Ishikawa (cell line): ENCODE measurements at regions not wholly inside any gene's neighbourhood (a gene's known extent, or its start where the extent isn't known, plus 50 kb on each side); places are given as distances from the start of the nearest gene placed in this dataset.

Source experiments
- CREB1 ChIP-seq: IDR thresholded peaks from 2 replicates; pipeline ENCODE4 v1.6.1; 2012; ENCODE audit warnings: low read depth
- EGR1 ChIP-seq: IDR thresholded peaks from 2 replicates; pipeline ENCODE4 v1.6.1; 2012
- EP300 ChIP-seq: IDR thresholded peaks from 2 replicates; pipeline ENCODE4 v1.6.1; 2012; ENCODE audit warnings: borderline replicate concordance
- FOXM1 ChIP-seq: IDR thresholded peaks from 2 replicates; pipeline ENCODE4 v1.6.1; 2012; ENCODE audit warnings: low read depth, borderline replicate concordance
- NFIC ChIP-seq: IDR thresholded peaks from 2 replicates; pipeline ENCODE4 v1.6.1; 2012
- RAD21 ChIP-seq: IDR thresholded peaks from 2 replicates; pipeline ENCODE4 v1.6.1; 2012; ENCODE audit warnings: low read depth
- TAF1 ChIP-seq: IDR thresholded peaks from 2 replicates; pipeline ENCODE4 v1.6.1; 2012; ENCODE audit warnings: low read depth, mild to moderate bottlenecking
- TCF12 ChIP-seq: IDR thresholded peaks from 2 replicates; pipeline ENCODE4 v1.6.1; 2012; ENCODE audit warnings: low read depth
- YY1 ChIP-seq: IDR thresholded peaks from 2 replicates; pipeline ENCODE4 v1.6.1; 2012; ENCODE audit warnings: low read depth
- TF ChIP-seq, protein P1 (sequence below): IDR thresholded peaks from 2 replicates; pipeline ENCODE4 v1.6.1; 2012; ENCODE audit warnings: low read depth, mild to moderate bottlenecking
- TF ChIP-seq, protein P2 (sequence below): IDR thresholded peaks from 2 replicates; pipeline ENCODE4 v1.6.1; 2012
- TF ChIP-seq, protein P3 (sequence below): IDR thresholded peaks from 2 replicates; pipeline ENCODE4 v1.6.1; 2012

DNA sequence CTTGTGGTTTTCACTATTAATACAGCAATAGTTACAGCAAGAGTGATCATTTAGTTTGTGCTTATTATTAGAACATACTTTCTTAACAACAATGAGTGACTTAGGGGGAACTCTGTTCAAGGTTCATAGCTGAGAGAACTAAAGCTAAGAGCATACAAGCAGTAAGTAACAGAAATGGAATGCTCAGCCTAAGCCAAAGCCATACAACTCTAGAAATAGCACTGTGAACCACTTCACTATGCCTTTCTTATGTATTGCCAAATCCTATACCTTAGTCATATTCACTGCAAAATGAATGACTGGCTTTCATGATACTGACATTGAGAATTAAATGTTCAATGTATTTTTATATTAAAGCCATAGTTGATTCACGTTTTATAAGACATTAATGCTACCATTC is 599.7 kb upstream of the SLITRK1 start:
- TF ChIP-seq, protein P1, sequence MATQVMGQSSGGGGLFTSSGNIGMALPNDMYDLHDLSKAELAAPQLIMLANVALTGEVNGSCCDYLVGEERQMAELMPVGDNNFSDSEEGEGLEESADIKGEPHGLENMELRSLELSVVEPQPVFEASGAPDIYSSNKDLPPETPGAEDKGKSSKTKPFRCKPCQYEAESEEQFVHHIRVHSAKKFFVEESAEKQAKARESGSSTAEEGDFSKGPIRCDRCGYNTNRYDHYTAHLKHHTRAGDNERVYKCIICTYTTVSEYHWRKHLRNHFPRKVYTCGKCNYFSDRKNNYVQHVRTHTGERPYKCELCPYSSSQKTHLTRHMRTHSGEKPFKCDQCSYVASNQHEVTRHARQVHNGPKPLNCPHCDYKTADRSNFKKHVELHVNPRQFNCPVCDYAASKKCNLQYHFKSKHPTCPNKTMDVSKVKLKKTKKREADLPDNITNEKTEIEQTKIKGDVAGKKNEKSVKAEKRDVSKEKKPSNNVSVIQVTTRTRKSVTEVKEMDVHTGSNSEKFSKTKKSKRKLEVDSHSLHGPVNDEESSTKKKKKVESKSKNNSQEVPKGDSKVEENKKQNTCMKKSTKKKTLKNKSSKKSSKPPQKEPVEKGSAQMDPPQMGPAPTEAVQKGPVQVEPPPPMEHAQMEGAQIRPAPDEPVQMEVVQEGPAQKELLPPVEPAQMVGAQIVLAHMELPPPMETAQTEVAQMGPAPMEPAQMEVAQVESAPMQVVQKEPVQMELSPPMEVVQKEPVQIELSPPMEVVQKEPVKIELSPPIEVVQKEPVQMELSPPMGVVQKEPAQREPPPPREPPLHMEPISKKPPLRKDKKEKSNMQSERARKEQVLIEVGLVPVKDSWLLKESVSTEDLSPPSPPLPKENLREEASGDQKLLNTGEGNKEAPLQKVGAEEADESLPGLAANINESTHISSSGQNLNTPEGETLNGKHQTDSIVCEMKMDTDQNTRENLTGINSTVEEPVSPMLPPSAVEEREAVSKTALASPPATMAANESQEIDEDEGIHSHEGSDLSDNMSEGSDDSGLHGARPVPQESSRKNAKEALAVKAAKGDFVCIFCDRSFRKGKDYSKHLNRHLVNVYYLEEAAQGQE = no peak
- TF ChIP-seq YY1 (no peak), FOXM1 (no peak), EP300 (no peak), TAF1 (no peak), NFIC (no peak), EGR1 (no peak), RAD21 (no peak), TCF12 (no peak), CREB1 (no peak)
- TF ChIP-seq, protein P2, sequence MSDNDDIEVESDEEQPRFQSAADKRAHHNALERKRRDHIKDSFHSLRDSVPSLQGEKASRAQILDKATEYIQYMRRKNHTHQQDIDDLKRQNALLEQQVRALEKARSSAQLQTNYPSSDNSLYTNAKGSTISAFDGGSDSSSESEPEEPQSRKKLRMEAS = no peak
- TF ChIP-seq, protein P3, sequence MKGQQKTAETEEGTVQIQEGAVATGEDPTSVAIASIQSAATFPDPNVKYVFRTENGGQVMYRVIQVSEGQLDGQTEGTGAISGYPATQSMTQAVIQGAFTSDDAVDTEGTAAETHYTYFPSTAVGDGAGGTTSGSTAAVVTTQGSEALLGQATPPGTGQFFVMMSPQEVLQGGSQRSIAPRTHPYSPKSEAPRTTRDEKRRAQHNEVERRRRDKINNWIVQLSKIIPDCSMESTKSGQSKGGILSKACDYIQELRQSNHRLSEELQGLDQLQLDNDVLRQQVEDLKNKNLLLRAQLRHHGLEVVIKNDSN = no peak
